GM12878 (cell line): ENCODE measurements at regions not wholly inside any gene's neighbourhood (a gene's known extent, or its start where the extent isn't known, plus 50 kb on each side); places are given as distances from the start of the nearest gene placed in this dataset.

ENCODE experiments used
- ATAC-seq: fragments of 200-7000 bp; cut with Tn5 transposase; 3 replicates; pipeline ENCODE4 v1.9.1; 2020; ENCODE audit warnings: mild to moderate bottlenecking, moderate library complexity
- BruUV-seq: library from RNA; stranded (reverse); fragments of 400-500 nt; replicated peaks from 2 replicates; lab custom pipeline; 2021; lab: Mats Ljungman, UMichigan
- CTCF ChIA-PET: fragments of 300-600 bp; sonication (Branson Sonifier 250); formaldehyde crosslinking; extraction: SDS; loops from one replicate; lab custom pipeline; 2021; ENCODE audit warnings: inconsistent platforms; lab: Yijun Ruan, JAX
- POLR2A ChIA-PET: fragments of 350-600 bp; formaldehyde crosslinking; extraction: SDS; loops from one replicate; lab custom pipeline; 2021; ENCODE audit warnings: inconsistent platforms; lab: Charles Lee
- RAD21 ChIA-PET: fragments of 300-600 bp; sonication (Branson Sonifier 250); formaldehyde crosslinking; loops from one replicate; lab custom pipeline; 2023; ENCODE audit warnings: antibody characterized with exemption; ENCODE audit not compliant: unreplicated experiment; lab: Charles Lee
- SMC1A ChIA-PET: fragments of 300-600 bp; sonication (Branson Sonifier 250); formaldehyde crosslinking; loops from one replicate; lab custom pipeline; 2023; ENCODE audit not compliant: unreplicated experiment, uncharacterized antibody; lab: Charles Lee
- DNase-seq: peaks from one replicate; pipeline ENCODE4 v3.0.0-alpha.2; 2011; ENCODE audit warnings: low read depth, low spot score
- FAIRE-seq: peaks from 3 replicates; lab custom pipeline; 2011; peaks lifted over from hg19 to GRCh38; lab: Jason Lieb, UNC
- H2AFZ ChIP-seq: 2 replicates; pipeline ENCODE4 v1.6.0; 2011; ENCODE audit warnings: low read depth, low read length, control low read depth; ENCODE audit not compliant: control insufficient read depth
- H3K27ac ChIP-seq: 2 replicates; pipeline ENCODE4 v1.5.1; 2011; ENCODE audit warnings: control low read depth; ENCODE audit not compliant: control insufficient read depth, insufficient read depth
- H3K27me3 ChIP-seq, 2 experiments: replicated peaks in 1 of 2; 2 replicates each; pipeline versions ENCODE4 v1.6.0 to v1.6.1; 2011; ENCODE audit warnings: low read length in 1 of 2; ENCODE audit not compliant: control insufficient read depth in 2 of 2, insufficient read depth in 2 of 2
- H3K36me3 ChIP-seq, 2 experiments: 2 replicates each; pipeline ENCODE4 v1.5.1; 2011; ENCODE audit warnings: low read length in 1 of 2; ENCODE audit not compliant: control insufficient read depth in 2 of 2, insufficient read depth in 2 of 2
- H3K4me1 ChIP-seq: 2 replicates; pipeline ENCODE4 v1.6.1; 2011; ENCODE audit warnings: mild to moderate bottlenecking, low read length, moderate library complexity, mixed read lengths; ENCODE audit not compliant: control insufficient read depth, insufficient read depth
- H3K4me2 ChIP-seq: 2 replicates; pipeline ENCODE4 v1.6.0; 2011; ENCODE audit warnings: control low read depth; ENCODE audit not compliant: control insufficient read depth, insufficient read depth
- H3K4me3 ChIP-seq: fragments of 200-600 bp; sonication (generic); 2 replicates; pipeline ENCODE4 v1.5.1; 2016
- H3K79me2 ChIP-seq: 2 replicates; pipeline ENCODE4 v1.6.0; 2011; ENCODE audit warnings: low read length; ENCODE audit not compliant: control insufficient read depth, insufficient read depth
- H3K9ac ChIP-seq: 2 replicates; pipeline ENCODE4 v1.8.0; 2011; ENCODE audit warnings: low read length, control low read depth, mixed read lengths; ENCODE audit not compliant: control insufficient read depth, insufficient read depth
- H3K9me3 ChIP-seq: replicated peaks from 3 replicates; pipeline ENCODE4 v1.5.1; 2011; ENCODE audit warnings: mild to moderate bottlenecking, low read length; ENCODE audit not compliant: control insufficient read depth, insufficient read depth
- H4K20me1 ChIP-seq: 2 replicates; pipeline ENCODE4 v1.6.0; 2011; ENCODE audit not compliant: control insufficient read depth, insufficient read depth
- ATF7 ChIP-seq: fragments of 450-650 bp; IDR thresholded peaks from 2 replicates; pipeline ENCODE4 v1.6.1; 2016; ENCODE audit warnings: low read depth, mild to moderate bottlenecking
- BACH1 ChIP-seq: fragments of 450-650 bp; IDR thresholded peaks from 2 replicates; pipeline ENCODE4 v1.6.1; 2017; ENCODE audit warnings: mild to moderate bottlenecking, borderline replicate concordance
- CBX5 ChIP-seq: sonication (generic); IDR thresholded peaks from 2 replicates; pipeline ENCODE4 v1.6.1; 2016; ENCODE audit warnings: low read depth, moderate library complexity, mild to moderate bottlenecking, inconsistent platforms
- CHD1 ChIP-seq: IDR thresholded peaks from 2 replicates; pipeline ENCODE4 v1.6.1; 2012; ENCODE audit warnings: low read depth, low read length, improper control_type of control experiment
- CHD2 ChIP-seq: IDR thresholded peaks from 2 replicates; pipeline ENCODE4 v1.6.1; 2011; ENCODE audit warnings: low read depth, low read length, improper control_type of control experiment, borderline replicate concordance
- DPF2 ChIP-seq: fragments of 450-650 bp; IDR thresholded peaks from 2 replicates; pipeline ENCODE4 v1.6.1; 2017; ENCODE audit warnings: mild to moderate bottlenecking
- EGR1 ChIP-seq, 2 experiments: IDR thresholded peaks; 1 replicate in 1 of 2; 2 replicates in 1 of 2; pipeline ENCODE4 v1.6.1; 2011 to 2012; ENCODE audit warnings: low read depth in 2 of 2, low read length in 2 of 2, borderline replicate concordance in 1 of 2, mild to moderate bottlenecking in 1 of 2, moderate library complexity in 1 of 2
- FOXM1 ChIP-seq: IDR thresholded peaks from 2 replicates; pipeline ENCODE4 v1.6.1; 2012; ENCODE audit warnings: low read depth, mild to moderate bottlenecking, inconsistent platforms, low read length, moderate library complexity
- KAT2A ChIP-seq: conservative IDR thresholded peaks from 2 replicates; pipeline ENCODE4 v1.6.1; 2011; ENCODE audit warnings: low read depth, low read length; ENCODE audit not compliant: control insufficient read depth
- NR2C2 ChIP-seq: IDR thresholded peaks from 2 replicates; pipeline ENCODE4 v1.6.1; 2011; ENCODE audit warnings: borderline replicate concordance, low read depth; ENCODE audit not compliant: control insufficient read depth, insufficient read length
- SMAD5 ChIP-seq: IDR thresholded peaks from 2 replicates; pipeline ENCODE4 v1.6.1; 2016; ENCODE audit warnings: antibody characterized with exemption, low read depth
- SREBF2 ChIP-seq: IDR thresholded peaks from 2 replicates; pipeline ENCODE4 v1.6.1; 2012; ENCODE audit warnings: mild to moderate bottlenecking, low read length
- SRF ChIP-seq, 2 experiments: IDR thresholded peaks; 2 replicates each; pipeline ENCODE4 v1.6.1; 2011; ENCODE audit warnings: low read depth in 2 of 2, low read length in 2 of 2, mild to moderate bottlenecking in 1 of 2, moderate library complexity in 1 of 2
- STAT3 ChIP-seq: IDR thresholded peaks from 2 replicates; pipeline ENCODE4 v1.6.1; 2011; ENCODE audit warnings: low read depth, low read length, improper control_type of control experiment
- TCF7 ChIP-seq: IDR thresholded peaks from 2 replicates; pipeline ENCODE4 v1.6.1; 2014; ENCODE audit warnings: antibody characterized with exemption, borderline replicate concordance
- WGBS: methylation state at CpG from one replicate; pipeline ENCODE4 v1.1.6; 2016; ENCODE audit warnings: low lambda C conversion rate; ENCODE audit not compliant: insufficient replicate concordance, insufficient coverage; ENCODE audit errors: missing lambda C conversion rate; 5-methylcytosine and 5-hydroxymethylcytosine counted together
- in situ Hi-C: fragments of 300-500 bp; cut with MboI; formaldehyde crosslinking; loops from 9 replicates; pipeline ENCODE4 v1.14.3; 2018; ENCODE audit warnings: mixed read lengths
- intact Hi-C: fragments of 100-400 bp; cut with micrococcal nuclease; formaldehyde crosslinking; loops from one replicate; pipeline ENCODE4 v1.14.2; 2022; ENCODE audit not compliant: unreplicated experiment
- TF ChIP-seq, protein P1 (sequence below): fragments of 450-650 bp; IDR thresholded peaks from 2 replicates; pipeline ENCODE4 v1.6.1; 2017; ENCODE audit warnings: antibody characterized with exemption, mild to moderate bottlenecking, moderate library complexity
- TF ChIP-seq, protein P2 (sequence below): fragments of 450-650 bp; IDR thresholded peaks from 2 replicates; pipeline ENCODE4 v1.6.1; 2017; ENCODE audit warnings: mild to moderate bottlenecking
- TF ChIP-seq, protein P3 (sequence below): fragments of 450-650 bp; IDR thresholded peaks from 2 replicates; pipeline ENCODE4 v1.6.1; 2017; ENCODE audit warnings: mild to moderate bottlenecking, moderate library complexity

GRCh38 chr22:48146426-48146825 lies 1384.0 kb downstream of the TBC1D22A start:
- H3K79me2 ChIP-seq, result no peaks in the 10 kb centered on the region
- 17% methylated on average over 6 of the region's 6 CpGs for WGBS
- intact Hi-C loops, result no loop called here
- DNase-seq (no peak), ATAC-seq (no peak), FAIRE-seq (no peak)
- no TSS peak for BruUV-seq
- ChIA-PET RAD21 (no interaction called here), CTCF (no interaction called here), POLR2A (no interaction called here), SMC1A (interaction anchor here (1.0 kb wide), 1 partner anchor 23 kb away, joined by 3 read pairs; no protein-coding TSS in a partner anchor)
- H3K9me3 ChIP-seq, result no peaks in the 10 kb centered on the region
- H3K9ac ChIP-seq, result no peak overlapping the region
- H3K27me3 ChIP-seq, result no peaks in the 10 kb centered on the region
- H4K20me1 ChIP-seq, result no peaks in the 10 kb centered on the region
- H3K4me2 ChIP-seq, result no peak overlapping the region
- H3K27ac ChIP-seq, result no peak overlapping the region
- in situ Hi-C loops, result no loop called here
- peaks cover 4% of the 10 kb centered on the region; the same call in 1 of the 2 replicates for H3K4me1 ChIP-seq
- H2AFZ ChIP-seq, result no peak overlapping the region
- H3K4me3 ChIP-seq, result no peak overlapping the region
- H3K36me3 ChIP-seq, result no peaks in the 10 kb centered on the region
- TF ChIP-seq DPF2, result no peak
- TF ChIP-seq SRF (IDR thresholded peaks at IDR 0.05; ENCODE audit: low read depth in 2 of 2, low read length in 2 of 2), result no peak
- TF ChIP-seq, protein P1, sequence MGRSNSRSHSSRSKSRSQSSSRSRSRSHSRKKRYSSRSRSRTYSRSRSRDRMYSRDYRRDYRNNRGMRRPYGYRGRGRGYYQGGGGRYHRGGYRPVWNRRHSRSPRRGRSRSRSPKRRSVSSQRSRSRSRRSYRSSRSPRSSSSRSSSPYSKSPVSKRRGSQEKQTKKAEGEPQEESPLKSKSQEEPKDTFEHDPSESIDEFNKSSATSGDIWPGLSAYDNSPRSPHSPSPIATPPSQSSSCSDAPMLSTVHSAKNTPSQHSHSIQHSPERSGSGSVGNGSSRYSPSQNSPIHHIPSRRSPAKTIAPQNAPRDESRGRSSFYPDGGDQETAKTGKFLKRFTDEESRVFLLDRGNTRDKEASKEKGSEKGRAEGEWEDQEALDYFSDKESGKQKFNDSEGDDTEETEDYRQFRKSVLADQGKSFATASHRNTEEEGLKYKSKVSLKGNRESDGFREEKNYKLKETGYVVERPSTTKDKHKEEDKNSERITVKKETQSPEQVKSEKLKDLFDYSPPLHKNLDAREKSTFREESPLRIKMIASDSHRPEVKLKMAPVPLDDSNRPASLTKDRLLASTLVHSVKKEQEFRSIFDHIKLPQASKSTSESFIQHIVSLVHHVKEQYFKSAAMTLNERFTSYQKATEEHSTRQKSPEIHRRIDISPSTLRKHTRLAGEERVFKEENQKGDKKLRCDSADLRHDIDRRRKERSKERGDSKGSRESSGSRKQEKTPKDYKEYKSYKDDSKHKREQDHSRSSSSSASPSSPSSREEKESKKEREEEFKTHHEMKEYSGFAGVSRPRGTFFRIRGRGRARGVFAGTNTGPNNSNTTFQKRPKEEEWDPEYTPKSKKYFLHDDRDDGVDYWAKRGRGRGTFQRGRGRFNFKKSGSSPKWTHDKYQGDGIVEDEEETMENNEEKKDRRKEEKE, result no peak
- TF ChIP-seq, protein P2, sequence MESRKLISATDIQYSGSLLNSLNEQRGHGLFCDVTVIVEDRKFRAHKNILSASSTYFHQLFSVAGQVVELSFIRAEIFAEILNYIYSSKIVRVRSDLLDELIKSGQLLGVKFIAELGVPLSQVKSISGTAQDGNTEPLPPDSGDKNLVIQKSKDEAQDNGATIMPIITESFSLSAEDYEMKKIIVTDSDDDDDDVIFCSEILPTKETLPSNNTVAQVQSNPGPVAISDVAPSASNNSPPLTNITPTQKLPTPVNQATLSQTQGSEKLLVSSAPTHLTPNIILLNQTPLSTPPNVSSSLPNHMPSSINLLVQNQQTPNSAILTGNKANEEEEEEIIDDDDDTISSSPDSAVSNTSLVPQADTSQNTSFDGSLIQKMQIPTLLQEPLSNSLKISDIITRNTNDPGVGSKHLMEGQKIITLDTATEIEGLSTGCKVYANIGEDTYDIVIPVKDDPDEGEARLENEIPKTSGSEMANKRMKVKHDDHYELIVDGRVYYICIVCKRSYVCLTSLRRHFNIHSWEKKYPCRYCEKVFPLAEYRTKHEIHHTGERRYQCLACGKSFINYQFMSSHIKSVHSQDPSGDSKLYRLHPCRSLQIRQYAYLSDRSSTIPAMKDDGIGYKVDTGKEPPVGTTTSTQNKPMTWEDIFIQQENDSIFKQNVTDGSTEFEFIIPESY, result no peak
- TF ChIP-seq FOXM1, result no peak
- TF ChIP-seq, protein P3, sequence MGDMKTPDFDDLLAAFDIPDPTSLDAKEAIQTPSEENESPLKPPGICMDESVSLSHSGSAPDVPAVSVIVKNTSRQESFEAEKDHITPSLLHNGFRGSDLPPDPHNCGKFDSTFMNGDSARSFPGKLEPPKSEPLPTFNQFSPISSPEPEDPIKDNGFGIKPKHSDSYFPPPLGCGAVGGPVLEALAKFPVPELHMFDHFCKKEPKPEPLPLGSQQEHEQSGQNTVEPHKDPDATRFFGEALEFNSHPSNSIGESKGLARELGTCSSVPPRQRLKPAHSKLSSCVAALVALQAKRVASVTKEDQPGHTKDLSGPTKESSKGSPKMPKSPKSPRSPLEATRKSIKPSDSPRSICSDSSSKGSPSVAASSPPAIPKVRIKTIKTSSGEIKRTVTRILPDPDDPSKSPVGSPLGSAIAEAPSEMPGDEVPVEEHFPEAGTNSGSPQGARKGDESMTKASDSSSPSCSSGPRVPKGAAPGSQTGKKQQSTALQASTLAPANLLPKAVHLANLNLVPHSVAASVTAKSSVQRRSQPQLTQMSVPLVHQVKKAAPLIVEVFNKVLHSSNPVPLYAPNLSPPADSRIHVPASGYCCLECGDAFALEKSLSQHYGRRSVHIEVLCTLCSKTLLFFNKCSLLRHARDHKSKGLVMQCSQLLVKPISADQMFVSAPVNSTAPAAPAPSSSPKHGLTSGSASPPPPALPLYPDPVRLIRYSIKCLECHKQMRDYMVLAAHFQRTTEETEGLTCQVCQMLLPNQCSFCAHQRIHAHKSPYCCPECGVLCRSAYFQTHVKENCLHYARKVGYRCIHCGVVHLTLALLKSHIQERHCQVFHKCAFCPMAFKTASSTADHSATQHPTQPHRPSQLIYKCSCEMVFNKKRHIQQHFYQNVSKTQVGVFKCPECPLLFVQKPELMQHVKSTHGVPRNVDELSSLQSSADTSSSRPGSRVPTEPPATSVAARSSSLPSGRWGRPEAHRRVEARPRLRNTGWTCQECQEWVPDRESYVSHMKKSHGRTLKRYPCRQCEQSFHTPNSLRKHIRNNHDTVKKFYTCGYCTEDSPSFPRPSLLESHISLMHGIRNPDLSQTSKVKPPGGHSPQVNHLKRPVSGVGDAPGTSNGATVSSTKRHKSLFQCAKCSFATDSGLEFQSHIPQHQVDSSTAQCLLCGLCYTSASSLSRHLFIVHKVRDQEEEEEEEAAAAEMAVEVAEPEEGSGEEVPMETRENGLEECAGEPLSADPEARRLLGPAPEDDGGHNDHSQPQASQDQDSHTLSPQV, result no peak
- TF ChIP-seq SMAD5, result no peak
- TF ChIP-seq KAT2A, result no peak
- TF ChIP-seq BACH1, result no peak
- TF ChIP-seq NR2C2, result no peak
- no peak for TF ChIP-seq CHD1
- no peak for TF ChIP-seq TCF7
- no peak for TF ChIP-seq STAT3
- TF ChIP-seq EGR1 (IDR thresholded peaks at IDR 0.05; ENCODE audit: borderline replicate concordance in 1 of 2, low read depth in 2 of 2, low read length in 2 of 2), result no peak
- no peak for TF ChIP-seq ATF7
- TF ChIP-seq CHD2, result no peak
- TF ChIP-seq SREBF2, result no peak
- no peak for TF ChIP-seq CBX5
